ENCODE measurements at regions not wholly inside any gene's neighbourhood (a gene's known extent, or its start where the extent isn't known, plus 50 kb on each side); places are given as distances from the start of the nearest gene placed in this dataset.
"Not testable (repeated sequence)": the region's sequence is repeated elsewhere in the genome, so short reads cannot be mapped to it uniquely, and the experiment has no call there.

- TF ChIP-seq YY1 (IDR thresholded peaks at IDR 0.05; ENCODE audit: insufficient read depth, insufficient read length); SUZ12 (IDR thresholded peaks at IDR 0.05; ENCODE audit: extremely low read depth, insufficient read depth, insufficient read length): not testable (repeated sequence)
Observed at GRCh38 chr13:79607895-79608294, 126.9 kb downstream of the NDFIP2 start.
